ENCODE measurements at regions not wholly inside any gene's neighbourhood (a gene's known extent, or its start where the extent isn't known, plus 50 kb on each side); places are given as distances from the start of the nearest gene placed in this dataset.
A peak's percentile ranks its signal among the peaks of the same experiment; 100 is the strongest.

DNA sequence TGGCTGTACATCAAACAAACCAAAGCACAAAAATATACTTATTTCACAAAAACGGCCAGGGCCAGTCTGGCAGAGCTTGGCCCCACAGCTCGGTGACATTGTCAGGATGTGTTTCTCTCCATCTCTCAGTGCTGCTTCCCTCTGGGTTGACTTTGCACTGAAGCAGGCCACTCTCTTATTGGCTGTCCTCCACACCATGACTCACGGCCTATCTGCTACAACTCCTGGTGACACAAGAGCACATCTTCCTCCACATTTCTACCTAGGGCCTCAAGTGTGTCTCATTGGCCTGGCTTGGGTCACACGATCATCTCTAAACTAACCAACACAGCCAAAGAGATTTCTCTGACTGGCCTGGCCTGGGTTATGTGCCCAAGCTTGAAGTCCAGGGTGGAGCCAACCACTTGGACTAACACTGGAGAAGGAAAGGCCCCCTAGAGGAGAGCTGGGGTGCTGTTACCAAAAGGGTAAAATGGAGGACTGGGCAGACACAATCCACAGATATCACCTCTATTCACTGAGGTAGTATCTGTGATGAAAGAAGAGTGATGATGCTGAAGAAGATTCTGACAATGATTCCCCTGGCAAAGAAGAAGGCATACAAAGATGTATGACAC lies 159.8 kb upstream of the TSHZ2 start:
- no peak for TF ChIP-seq ZNF367 (CRISPR knock-in tag; IDR thresholded peaks at IDR 0.05; ENCODE audit: borderline replicate concordance)
- no peak for TF ChIP-seq EED (CRISPR knock-in tag; IDR thresholded peaks at IDR 0.05)
- TF ChIP-seq ZNF556 (CRISPR knock-in tag; IDR thresholded peaks at IDR 0.05; ENCODE audit: borderline replicate concordance): no peak
- Histone ChIP-seq H3K9ac (ENCODE audit: insufficient read depth, low read depth, low read length) (no peak overlapping the region), H3K4me1 (ENCODE audit: insufficient read depth, low read length) (no peaks in the 10 kb centered on the region), H3K4me2 (ENCODE audit: low read depth, low read length) (no peak overlapping the region), H3K27me3 (ENCODE audit: control insufficient read depth in 1 of 2, insufficient read depth in 2 of 2, low read length in 2 of 2) (no peaks in the 10 kb centered on the region), H3K79me2 (ENCODE audit: insufficient read depth, low read length) (no peaks in the 10 kb centered on the region), H3K36me3 (replicated peaks in 1 of 2; ENCODE audit: control insufficient read depth in 1 of 2, insufficient read depth in 2 of 2, low read length in 2 of 2) (no peaks in the 10 kb centered on the region), H3K27ac (ENCODE audit: extremely low read length, insufficient read depth, low read length) (no peak overlapping the region), H2AFZ (ENCODE audit: low read length) (no peak overlapping the region), H3K4me3 (replicated peaks in 1 of 3; ENCODE audit: insufficient read depth in 1 of 3, low read depth in 2 of 3, low read length in 3 of 3) (no peak overlapping the region), H4K20me1 (ENCODE audit: insufficient read depth, low read length) (no peaks in the 10 kb centered on the region), H3K9me3 (ENCODE audit: low read length) (peaks cover 9% of the 10 kb centered on the region; the same call in 1 of the 2 replicates)
- ATAC-seq: peak; percentile 66; the same call in 2 of the 3 replicates
- intact Hi-C loops (cut with micrococcal nuclease; ENCODE audit: unreplicated experiment) (no loop called here), in situ Hi-C loops (cut with HindIII; ENCODE audit: extremely low pct_ligation_motif_present, low pct_unique_long_range_greater_than_20kb) (no loop called here)
- no TSS peak for BruUV-seq (replicated peaks)
- FAIRE-seq: no peak
- DNase-seq (ENCODE audit: low spot score): no peak
- CTCF ChIA-PET (ENCODE audit: low intra/inter-chr PET ratio, low total read pairs): no interaction called here
- WGBS (ENCODE audit: low lambda C conversion rate): 31% methylated on average over 4 of the region's 4 CpGs
- POLR2A ChIA-PET: no interaction called here

GRCh38 chr20:52809003-52809402 lies 163.2 kb upstream of the TSHZ2 start:
- peaks cover 9% of the 10 kb centered on the region; the same call in 1 of the 2 replicates for H3K9me3 ChIP-seq (ENCODE audit: low read length)
- no peaks in the 10 kb centered on the region for H3K79me2 ChIP-seq (ENCODE audit: insufficient read depth, low read length)
- no peak overlapping the region for H3K9ac ChIP-seq (ENCODE audit: insufficient read depth, low read depth, low read length)
- no TSS peak for BruUV-seq (replicated peaks)
- WGBS (ENCODE audit: low lambda C conversion rate): 8% methylated on average over 5 of the region's 5 CpGs
- H3K27ac ChIP-seq (ENCODE audit: extremely low read length, insufficient read depth, low read length): no peak overlapping the region
- CTCF ChIA-PET (ENCODE audit: low intra/inter-chr PET ratio, low total read pairs): no interaction called here
- in situ Hi-C loops (cut with HindIII; ENCODE audit: extremely low pct_ligation_motif_present, low pct_unique_long_range_greater_than_20kb): no loop called here
- DNase-seq (ENCODE audit: low spot score) (no peak), FAIRE-seq (no peak), ATAC-seq (no peak)
- no peaks in the 10 kb centered on the region for H3K4me1 ChIP-seq (ENCODE audit: insufficient read depth, low read length)
- H2AFZ ChIP-seq (ENCODE audit: low read length): no peak overlapping the region
- intact Hi-C loops (cut with micrococcal nuclease; ENCODE audit: unreplicated experiment): no loop called here
- POLR2A ChIA-PET: no interaction called here
- H3K36me3 ChIP-seq (replicated peaks in 1 of 2; ENCODE audit: control insufficient read depth in 1 of 2, insufficient read depth in 2 of 2, low read length in 2 of 2): no peaks in the 10 kb centered on the region
- H3K4me3 ChIP-seq (replicated peaks in 1 of 3; ENCODE audit: insufficient read depth in 1 of 3, low read depth in 2 of 3, low read length in 3 of 3): no peak overlapping the region
- no peaks in the 10 kb centered on the region for H4K20me1 ChIP-seq (ENCODE audit: insufficient read depth, low read length)
- no peaks in the 10 kb centered on the region for H3K27me3 ChIP-seq (ENCODE audit: control insufficient read depth in 1 of 2, insufficient read depth in 2 of 2, low read length in 2 of 2)
- H3K4me2 ChIP-seq (ENCODE audit: low read depth, low read length): no peak overlapping the region
- TF ChIP-seq ZNF20 (CRISPR knock-in tag; IDR thresholded peaks at IDR 0.05) (no peak), RBFOX2 (IDR thresholded peaks at IDR 0.05; ENCODE audit: low read depth, low read length) (no peak), KDM1A (CRISPR knock-in tag; IDR thresholded peaks at IDR 0.05) (no peak)
- TF ChIP-seq, protein P1, sequence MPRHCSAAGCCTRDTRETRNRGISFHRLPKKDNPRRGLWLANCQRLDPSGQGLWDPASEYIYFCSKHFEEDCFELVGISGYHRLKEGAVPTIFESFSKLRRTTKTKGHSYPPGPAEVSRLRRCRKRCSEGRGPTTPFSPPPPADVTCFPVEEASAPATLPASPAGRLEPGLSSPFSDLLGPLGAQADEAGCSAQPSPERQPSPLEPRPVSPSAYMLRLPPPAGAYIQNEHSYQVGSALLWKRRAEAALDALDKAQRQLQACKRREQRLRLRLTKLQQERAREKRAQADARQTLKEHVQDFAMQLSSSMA (CRISPR knock-in tag; IDR thresholded peaks at IDR 0.05): no peak
- TF ChIP-seq, protein P2, sequence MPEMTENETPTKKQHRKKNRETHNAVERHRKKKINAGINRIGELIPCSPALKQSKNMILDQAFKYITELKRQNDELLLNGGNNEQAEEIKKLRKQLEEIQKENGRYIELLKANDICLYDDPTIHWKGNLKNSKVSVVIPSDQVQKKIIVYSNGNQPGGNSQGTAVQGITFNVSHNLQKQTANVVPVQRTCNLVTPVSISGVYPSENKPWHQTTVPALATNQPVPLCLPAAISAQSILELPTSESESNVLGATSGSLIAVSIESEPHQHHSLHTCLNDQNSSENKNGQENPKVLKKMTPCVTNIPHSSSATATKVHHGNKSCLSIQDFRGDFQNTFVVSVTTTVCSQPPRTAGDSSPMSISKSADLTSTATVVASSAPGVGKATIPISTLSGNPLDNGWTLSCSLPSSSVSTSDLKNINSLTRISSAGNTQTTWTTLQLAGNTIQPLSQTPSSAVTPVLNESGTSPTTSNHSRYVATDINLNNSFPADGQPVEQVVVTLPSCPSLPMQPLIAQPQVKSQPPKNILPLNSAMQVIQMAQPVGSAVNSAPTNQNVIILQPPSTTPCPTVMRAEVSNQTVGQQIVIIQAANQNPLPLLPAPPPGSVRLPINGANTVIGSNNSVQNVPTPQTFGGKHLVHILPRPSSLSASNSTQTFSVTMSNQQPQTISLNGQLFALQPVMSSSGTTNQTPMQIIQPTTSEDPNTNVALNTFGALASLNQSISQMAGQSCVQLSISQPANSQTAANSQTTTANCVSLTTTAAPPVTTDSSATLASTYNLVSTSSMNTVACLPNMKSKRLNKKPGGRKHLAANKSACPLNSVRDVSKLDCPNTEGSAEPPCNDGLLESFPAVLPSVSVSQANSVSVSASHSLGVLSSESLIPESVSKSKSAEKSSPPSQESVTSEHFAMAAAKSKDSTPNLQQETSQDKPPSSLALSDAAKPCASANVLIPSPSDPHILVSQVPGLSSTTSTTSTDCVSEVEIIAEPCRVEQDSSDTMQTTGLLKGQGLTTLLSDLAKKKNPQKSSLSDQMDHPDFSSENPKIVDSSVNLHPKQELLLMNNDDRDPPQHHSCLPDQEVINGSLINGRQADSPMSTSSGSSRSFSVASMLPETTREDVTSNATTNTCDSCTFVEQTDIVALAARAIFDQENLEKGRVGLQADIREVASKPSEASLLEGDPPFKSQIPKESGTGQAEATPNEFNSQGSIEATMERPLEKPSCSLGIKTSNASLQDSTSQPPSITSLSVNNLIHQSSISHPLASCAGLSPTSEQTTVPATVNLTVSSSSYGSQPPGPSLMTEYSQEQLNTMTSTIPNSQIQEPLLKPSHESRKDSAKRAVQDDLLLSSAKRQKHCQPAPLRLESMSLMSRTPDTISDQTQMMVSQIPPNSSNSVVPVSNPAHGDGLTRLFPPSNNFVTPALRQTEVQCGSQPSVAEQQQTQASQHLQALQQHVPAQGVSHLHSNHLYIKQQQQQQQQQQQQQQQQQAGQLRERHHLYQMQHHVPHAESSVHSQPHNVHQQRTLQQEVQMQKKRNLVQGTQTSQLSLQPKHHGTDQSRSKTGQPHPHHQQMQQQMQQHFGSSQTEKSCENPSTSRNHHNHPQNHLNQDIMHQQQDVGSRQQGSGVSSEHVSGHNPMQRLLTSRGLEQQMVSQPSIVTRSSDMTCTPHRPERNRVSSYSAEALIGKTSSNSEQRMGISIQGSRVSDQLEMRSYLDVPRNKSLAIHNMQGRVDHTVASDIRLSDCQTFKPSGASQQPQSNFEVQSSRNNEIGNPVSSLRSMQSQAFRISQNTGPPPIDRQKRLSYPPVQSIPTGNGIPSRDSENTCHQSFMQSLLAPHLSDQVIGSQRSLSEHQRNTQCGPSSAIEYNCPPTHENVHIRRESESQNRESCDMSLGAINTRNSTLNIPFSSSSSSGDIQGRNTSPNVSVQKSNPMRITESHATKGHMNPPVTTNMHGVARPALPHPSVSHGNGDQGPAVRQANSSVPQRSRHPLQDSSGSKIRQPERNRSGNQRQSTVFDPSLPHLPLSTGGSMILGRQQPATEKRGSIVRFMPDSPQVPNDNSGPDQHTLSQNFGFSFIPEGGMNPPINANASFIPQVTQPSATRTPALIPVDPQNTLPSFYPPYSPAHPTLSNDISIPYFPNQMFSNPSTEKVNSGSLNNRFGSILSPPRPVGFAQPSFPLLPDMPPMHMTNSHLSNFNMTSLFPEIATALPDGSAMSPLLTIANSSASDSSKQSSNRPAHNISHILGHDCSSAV (CRISPR knock-in tag; IDR thresholded peaks at IDR 0.05; ENCODE audit: borderline replicate concordance): no peak
